ENCODE measurements at regions not wholly inside any gene's neighbourhood (a gene's known extent, or its start where the extent isn't known, plus 50 kb on each side); places are given as distances from the start of the nearest gene placed in this dataset.

DNA sequence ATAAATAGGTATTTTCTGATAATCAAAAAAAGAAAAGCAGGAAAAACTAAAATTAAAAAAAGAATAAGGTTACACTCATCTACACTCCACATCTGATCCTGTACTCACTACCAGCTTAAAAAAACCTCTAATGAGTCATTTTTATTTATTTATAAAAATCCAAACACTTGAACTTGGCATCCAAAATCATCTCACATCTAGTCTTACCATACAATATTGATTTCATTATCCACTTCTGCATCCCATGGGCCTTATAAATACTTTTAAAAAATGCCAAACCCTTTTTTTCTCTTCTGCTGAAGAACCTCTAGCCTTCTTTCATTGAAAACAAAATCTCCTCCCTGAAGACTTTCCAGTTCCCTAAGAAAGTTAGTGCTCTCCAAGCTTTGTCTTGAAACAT lies 109.7 kb downstream of the TMTC3 start:
- Mint-ChIP-seq H3K27me3 (no peaks in the 10 kb centered on the region), H3K4me3 (no peak overlapping the region), H3K27ac (no peak overlapping the region), H3K36me3 (ENCODE audit: low read depth) (no peaks in the 10 kb centered on the region), H3K4me1 (ENCODE audit: low read depth) (no peaks in the 10 kb centered on the region), H3K9me3 (no peaks in the 10 kb centered on the region)
- intact Hi-C loops (cut with DNase I, micrococcal nuclease), result no loop called here
- CTCF ChIA-PET, result no interaction called here
- no peak overlapping the region for H3K27ac ChIP-seq (ENCODE audit: low read depth in 1 of 2, low read length in 2 of 2)
- ATAC-seq (ENCODE audit: poor library complexity) (no peak), DNase-seq (no peak)
- TF ChIP-seq, protein P1, sequence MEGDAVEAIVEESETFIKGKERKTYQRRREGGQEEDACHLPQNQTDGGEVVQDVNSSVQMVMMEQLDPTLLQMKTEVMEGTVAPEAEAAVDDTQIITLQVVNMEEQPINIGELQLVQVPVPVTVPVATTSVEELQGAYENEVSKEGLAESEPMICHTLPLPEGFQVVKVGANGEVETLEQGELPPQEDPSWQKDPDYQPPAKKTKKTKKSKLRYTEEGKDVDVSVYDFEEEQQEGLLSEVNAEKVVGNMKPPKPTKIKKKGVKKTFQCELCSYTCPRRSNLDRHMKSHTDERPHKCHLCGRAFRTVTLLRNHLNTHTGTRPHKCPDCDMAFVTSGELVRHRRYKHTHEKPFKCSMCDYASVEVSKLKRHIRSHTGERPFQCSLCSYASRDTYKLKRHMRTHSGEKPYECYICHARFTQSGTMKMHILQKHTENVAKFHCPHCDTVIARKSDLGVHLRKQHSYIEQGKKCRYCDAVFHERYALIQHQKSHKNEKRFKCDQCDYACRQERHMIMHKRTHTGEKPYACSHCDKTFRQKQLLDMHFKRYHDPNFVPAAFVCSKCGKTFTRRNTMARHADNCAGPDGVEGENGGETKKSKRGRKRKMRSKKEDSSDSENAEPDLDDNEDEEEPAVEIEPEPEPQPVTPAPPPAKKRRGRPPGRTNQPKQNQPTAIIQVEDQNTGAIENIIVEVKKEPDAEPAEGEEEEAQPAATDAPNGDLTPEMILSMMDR (IDR thresholded peaks at IDR 0.05), result no peak
- H3K4me3 ChIP-seq (ENCODE audit: low read length), result no peak overlapping the region
- no peaks in the 10 kb centered on the region for H3K4me1 ChIP-seq (ENCODE audit: insufficient read depth, low read length)
- H3K9me3 ChIP-seq (ENCODE audit: control insufficient read depth in 1 of 2, insufficient read depth in 1 of 2, low read length in 2 of 2), result no peaks in the 10 kb centered on the region
- POLR2A ChIA-PET, result no interaction called here
- H3K27me3 ChIP-seq (ENCODE audit: control insufficient read depth in 1 of 2, insufficient read depth in 2 of 2, low read length in 2 of 2), result no peaks in the 10 kb centered on the region
- no peaks in the 10 kb centered on the region for H3K36me3 ChIP-seq (ENCODE audit: insufficient read depth, low read length)

DNA sequence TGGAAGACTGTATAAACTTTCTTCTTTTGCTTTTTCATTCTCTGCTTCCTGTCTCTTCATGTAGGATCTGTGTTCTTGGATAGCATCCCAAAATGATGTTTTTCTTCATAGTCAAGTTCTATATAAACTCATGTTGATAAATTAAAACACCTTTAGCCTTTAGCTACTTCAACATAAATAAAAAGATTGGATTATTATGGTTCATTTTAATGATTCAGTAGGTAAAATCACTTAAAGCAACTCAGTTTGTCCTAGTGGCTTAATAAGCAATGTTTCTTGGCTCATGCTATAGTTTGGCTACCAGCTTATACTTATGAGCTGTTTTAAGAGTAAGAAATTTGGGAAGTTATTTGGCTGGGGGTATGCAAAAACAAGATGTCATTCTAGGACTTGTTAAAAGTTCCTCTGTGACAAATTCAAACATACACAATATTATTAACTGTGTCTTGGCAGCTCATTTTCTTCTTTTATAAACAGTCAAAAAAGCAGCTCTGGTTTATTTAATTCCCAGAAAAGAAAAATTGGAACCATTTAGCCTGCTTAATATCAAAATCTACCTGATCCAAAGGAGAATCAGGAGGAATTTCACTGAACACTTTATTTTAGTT lies 111.4 kb downstream of the TMTC3 start:
- Mint-ChIP-seq H3K27me3 (no peaks in the 10 kb centered on the region), H3K4me1 (ENCODE audit: low read depth) (no peaks in the 10 kb centered on the region), H3K9me3 (no peaks in the 10 kb centered on the region), H3K27ac (no peak overlapping the region), H3K4me3 (no peak overlapping the region), H3K36me3 (ENCODE audit: low read depth) (no peaks in the 10 kb centered on the region)
- Histone ChIP-seq H3K27me3 (ENCODE audit: control insufficient read depth in 1 of 2, insufficient read depth in 2 of 2, low read length in 2 of 2) (no peaks in the 10 kb centered on the region), H3K4me3 (ENCODE audit: low read length) (no peak overlapping the region), H3K9me3 (ENCODE audit: control insufficient read depth in 1 of 2, insufficient read depth in 1 of 2, low read length in 2 of 2) (no peaks in the 10 kb centered on the region), H3K36me3 (ENCODE audit: insufficient read depth, low read length) (no peaks in the 10 kb centered on the region), H3K27ac (ENCODE audit: low read depth in 1 of 2, low read length in 2 of 2) (no peak overlapping the region), H3K4me1 (ENCODE audit: insufficient read depth, low read length) (no peaks in the 10 kb centered on the region)
- POLR2A ChIA-PET, result no interaction called here
- TF ChIP-seq, protein P1 (IDR thresholded peaks at IDR 0.05), result no peak
- CTCF ChIA-PET, result no interaction called here
- DNase-seq (no peak), ATAC-seq (ENCODE audit: poor library complexity) (no peak)
- intact Hi-C loops (cut with DNase I, micrococcal nuclease), result no loop called here

DNA sequence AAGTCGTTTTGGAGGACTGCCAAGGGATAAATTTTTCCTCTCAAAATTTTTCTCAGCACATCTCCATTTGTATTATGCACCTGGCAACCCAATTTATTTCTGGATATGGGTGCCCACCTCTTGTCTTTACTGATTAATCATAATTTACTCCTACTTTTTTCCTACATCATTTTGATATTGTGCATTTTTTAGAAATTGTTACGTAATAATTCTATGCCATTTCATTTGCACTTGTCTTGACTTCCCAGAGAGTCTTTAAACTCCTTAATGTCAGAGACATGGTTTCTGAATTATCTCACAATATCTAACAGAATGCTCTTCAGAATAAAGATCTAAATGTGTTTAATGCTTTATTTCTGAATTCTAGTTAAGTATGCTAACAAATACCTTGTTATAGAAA lies 113.1 kb downstream of the TMTC3 start:
- DNase-seq (no peak), ATAC-seq (ENCODE audit: poor library complexity) (no peak)
- H3K9me3 Mint-ChIP-seq, result no peaks in the 10 kb centered on the region
- H3K4me3 Mint-ChIP-seq, result no peak overlapping the region
- ChIA-PET POLR2A (no interaction called here), CTCF (no interaction called here)
- H3K4me1 ChIP-seq (ENCODE audit: insufficient read depth, low read length), result no peaks in the 10 kb centered on the region
- intact Hi-C loops (cut with DNase I, micrococcal nuclease), result no loop called here
- no peaks in the 10 kb centered on the region for H3K27me3 Mint-ChIP-seq
- no peaks in the 10 kb centered on the region for H3K36me3 ChIP-seq (ENCODE audit: insufficient read depth, low read length)
- no peak overlapping the region for H3K4me3 ChIP-seq (ENCODE audit: low read length)
- no peaks in the 10 kb centered on the region for H3K4me1 Mint-ChIP-seq (ENCODE audit: low read depth)
- H3K27me3 ChIP-seq (ENCODE audit: control insufficient read depth in 1 of 2, insufficient read depth in 2 of 2, low read length in 2 of 2), result no peaks in the 10 kb centered on the region
- TF ChIP-seq, protein P1 (IDR thresholded peaks at IDR 0.05), result no peak
- H3K27ac ChIP-seq (ENCODE audit: low read depth in 1 of 2, low read length in 2 of 2), result no peak overlapping the region
- H3K9me3 ChIP-seq (ENCODE audit: control insufficient read depth in 1 of 2, insufficient read depth in 1 of 2, low read length in 2 of 2), result no peaks in the 10 kb centered on the region
- H3K36me3 Mint-ChIP-seq (ENCODE audit: low read depth), result no peaks in the 10 kb centered on the region
- H3K27ac Mint-ChIP-seq, result no peak overlapping the region
